CD14-positive monocyte (primary cell): ENCODE measurements at regions not wholly inside any gene's neighbourhood (a gene's known extent, or its start where the extent isn't known, plus 50 kb on each side); places are given as distances from the start of the nearest gene placed in this dataset.

ENCODE experiments used
- DNase-seq, 3 donors: peaks; one replicate each; pipeline ENCODE4 v3.0.0-alpha.2; 2011 to 2022
- H2AFZ ChIP-seq: 2 replicates; pipeline ENCODE4 v1.6.0; 2012; ENCODE audit warnings: mild to moderate bottlenecking, low read depth, low read length, inconsistent platforms; ENCODE audit not compliant: insufficient read depth, poor library complexity, severe bottlenecking
- H3K27ac ChIP-seq, 2 donors: 1 replicate in 1 of 2; 2 replicates in 1 of 2; pipeline ENCODE4 v1.5.1; 2012 to 2013; ENCODE audit warnings: low read length in 2 of 2, control low read depth in 1 of 2, inconsistent platforms in 1 of 2, low read depth in 1 of 2, mild to moderate bottlenecking in 1 of 2
- H3K27me3 ChIP-seq, 2 donors: one replicate each; pipeline versions ENCODE4 v1.6.0 to v1.6.1; 2011 to 2013; ENCODE audit warnings: low read length in 2 of 2; ENCODE audit not compliant: control insufficient read depth in 2 of 2, insufficient read depth in 2 of 2
- H3K36me3 ChIP-seq, 2 donors: replicated peaks in 1 of 2; 1 replicate in 1 of 2; 2 replicates in 1 of 2; pipeline versions ENCODE4 v1.5.1 to v1.6.1; 2012 to 2013; ENCODE audit warnings: low read length in 2 of 2, control low read depth in 1 of 2, inconsistent platforms in 1 of 2, mild to moderate bottlenecking in 1 of 2; ENCODE audit not compliant: insufficient read depth in 2 of 2, control insufficient read depth in 1 of 2
- H3K4me1 ChIP-seq, 2 donors: 1 replicate in 1 of 2; 2 replicates in 1 of 2; pipeline versions ENCODE4 v1.5.1 to v1.6.1; 2012 to 2013; ENCODE audit warnings: low read length in 2 of 2, control low read depth in 1 of 2, inconsistent platforms in 1 of 2, mild to moderate bottlenecking in 1 of 2, moderate library complexity in 1 of 2; ENCODE audit not compliant: insufficient read depth in 2 of 2, control insufficient read depth in 1 of 2
- H3K4me2 ChIP-seq: replicated peaks from 2 replicates; pipeline ENCODE3; 2012; ENCODE audit warnings: low read length, moderate library complexity, mild to moderate bottlenecking; ENCODE audit not compliant: poor library complexity, severe bottlenecking; ENCODE audit errors: extremely low read depth
- H3K4me3 ChIP-seq, 3 experiments: fragments of 200-600 bp in 1 of 3; sonication (generic) in 1 of 3; replicated peaks in 1 of 3; 1 replicate in 2 of 3; 2 replicates in 1 of 3; pipeline ENCODE4 v1.5.1; 2011 to 2013; ENCODE audit warnings: low read length in 3 of 3, mild to moderate bottlenecking in 3 of 3, control low read depth in 2 of 3, low read depth in 2 of 3, inconsistent platforms in 1 of 3, moderate library complexity in 1 of 3
- H3K79me2 ChIP-seq: 2 replicates; pipeline ENCODE4 v1.6.0; 2012; ENCODE audit warnings: mild to moderate bottlenecking, control low read depth, inconsistent platforms, low read length, moderate library complexity; ENCODE audit not compliant: insufficient read depth
- H3K9ac ChIP-seq: 2 replicates; pipeline ENCODE4 v1.6.0; 2017; ENCODE audit warnings: low read length, mild to moderate bottlenecking; ENCODE audit not compliant: insufficient read depth, poor library complexity, severe bottlenecking
- H3K9me3 ChIP-seq, 2 donors: replicated peaks in 1 of 2; 1 replicate in 1 of 2; 2 replicates in 1 of 2; pipeline versions ENCODE4 v1.5.1 to v1.6.1; 2012 to 2013; ENCODE audit warnings: low read length in 2 of 2, control low read depth in 1 of 2; ENCODE audit not compliant: control insufficient read depth in 1 of 2, insufficient read depth in 1 of 2
- H4K20me1 ChIP-seq: 2 replicates; pipeline ENCODE4 v1.6.0; 2012; ENCODE audit warnings: mild to moderate bottlenecking, low read length, control low read depth, moderate library complexity; ENCODE audit not compliant: insufficient read depth
- H3K27ac Mint-ChIP-seq, 7 donors: one replicate each; pipeline ENCODE4 v1.8.0; 2020; ENCODE audit warnings: mild to moderate bottlenecking in 7 of 7, mixed read lengths in 7 of 7, moderate library complexity in 6 of 7, inconsistent platforms in 2 of 7
- H3K27me3 Mint-ChIP-seq, 3 donors: one replicate each; pipeline ENCODE4 v1.8.0; 2021 to 2022; ENCODE audit warnings: low read depth in 3 of 3, mild to moderate bottlenecking in 3 of 3, mixed read lengths in 3 of 3, moderate library complexity in 3 of 3, inconsistent platforms in 1 of 3
- H3K36me3 Mint-ChIP-seq, 2 donors: one replicate each; pipeline ENCODE4 v1.8.0; 2020; ENCODE audit warnings: mixed read lengths in 2 of 2, inconsistent platforms in 1 of 2, mild to moderate bottlenecking in 1 of 2
- H3K4me1 Mint-ChIP-seq: one replicate; pipeline ENCODE4 v1.8.0; 2020; ENCODE audit warnings: mild to moderate bottlenecking, mixed read lengths
- H3K4me3 Mint-ChIP-seq, 2 donors: one replicate each; pipeline ENCODE4 v1.8.0; 2020; ENCODE audit warnings: mild to moderate bottlenecking in 2 of 2, mixed read lengths in 2 of 2, moderate library complexity in 1 of 2
- H3K9me3 Mint-ChIP-seq, 7 donors: one replicate each; pipeline ENCODE4 v1.8.0; 2020 to 2022; ENCODE audit warnings: mixed read lengths in 7 of 7, mild to moderate bottlenecking in 6 of 7, moderate library complexity in 6 of 7, inconsistent platforms in 2 of 7
- WGBS: methylation state at CpG from one replicate; pipeline ENCODE4 v1.1.5; 2013; ENCODE audit warnings: missing lambda C conversion rate; ENCODE audit not compliant: insufficient coverage; 5-methylcytosine and 5-hydroxymethylcytosine counted together
- intact Hi-C, 2 donors: fragments of 100-400 bp; cut with micrococcal nuclease; formaldehyde crosslinking; loops; one replicate each; pipeline versions ENCODE4 v1.15.0 to v1.15.1; 2023
- TF ChIP-seq, protein P1 (sequence below): fragments of 200-600 bp; IDR thresholded peaks from one replicate; pipeline ENCODE4 v1.8.0; 2022; ENCODE audit warnings: antibody characterized with exemption, mild to moderate bottlenecking

DNA sequence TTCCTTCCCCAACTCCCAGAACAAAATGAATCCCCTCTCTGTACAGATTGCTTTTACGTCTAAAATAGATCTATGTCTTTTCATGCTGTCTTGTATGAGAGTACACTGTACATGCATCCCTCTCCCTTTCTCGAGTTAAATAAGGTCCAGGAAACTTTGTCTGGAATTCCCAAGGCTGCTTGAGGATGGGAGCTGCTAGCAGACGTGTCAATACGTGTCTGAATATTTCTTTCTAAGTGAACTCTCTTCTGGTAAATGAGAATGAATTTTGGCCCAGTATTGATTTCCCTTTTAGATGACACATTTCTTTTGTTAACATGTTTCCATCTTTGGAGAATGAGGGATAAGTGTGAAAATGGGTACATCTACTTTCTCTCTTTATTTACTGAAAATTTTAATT, 59.6 kb upstream of the GAS1 start:
- Histone ChIP-seq H3K4me3 (no peak overlapping the region), H3K9me3 (peaks cover 0 to 7% of the 10 kb centered on the region in 2 donors), H3K4me2 (no peak overlapping the region), H3K4me1 (no peaks in the 10 kb centered on the region), H4K20me1 (no peaks in the 10 kb centered on the region), H3K9ac (no peak overlapping the region), H3K27ac (no peak overlapping the region), H3K27me3 (no peaks in the 10 kb centered on the region), H3K36me3 (no peaks in the 10 kb centered on the region), H2AFZ (no peak overlapping the region), H3K79me2 (no peaks in the 10 kb centered on the region)
- H3K9me3 Mint-ChIP-seq: peaks cover 0 to 12% (median 6%) of the 10 kb centered on the region in 7 donors
- H3K4me3 Mint-ChIP-seq: no peak overlapping the region
- H3K4me1 Mint-ChIP-seq: no peaks in the 10 kb centered on the region
- DNase-seq: no peak
- intact Hi-C loops: no loop called here
- H3K36me3 Mint-ChIP-seq: no peaks in the 10 kb centered on the region
- H3K27ac Mint-ChIP-seq: no peak overlapping the region
- TF ChIP-seq, protein P1, sequence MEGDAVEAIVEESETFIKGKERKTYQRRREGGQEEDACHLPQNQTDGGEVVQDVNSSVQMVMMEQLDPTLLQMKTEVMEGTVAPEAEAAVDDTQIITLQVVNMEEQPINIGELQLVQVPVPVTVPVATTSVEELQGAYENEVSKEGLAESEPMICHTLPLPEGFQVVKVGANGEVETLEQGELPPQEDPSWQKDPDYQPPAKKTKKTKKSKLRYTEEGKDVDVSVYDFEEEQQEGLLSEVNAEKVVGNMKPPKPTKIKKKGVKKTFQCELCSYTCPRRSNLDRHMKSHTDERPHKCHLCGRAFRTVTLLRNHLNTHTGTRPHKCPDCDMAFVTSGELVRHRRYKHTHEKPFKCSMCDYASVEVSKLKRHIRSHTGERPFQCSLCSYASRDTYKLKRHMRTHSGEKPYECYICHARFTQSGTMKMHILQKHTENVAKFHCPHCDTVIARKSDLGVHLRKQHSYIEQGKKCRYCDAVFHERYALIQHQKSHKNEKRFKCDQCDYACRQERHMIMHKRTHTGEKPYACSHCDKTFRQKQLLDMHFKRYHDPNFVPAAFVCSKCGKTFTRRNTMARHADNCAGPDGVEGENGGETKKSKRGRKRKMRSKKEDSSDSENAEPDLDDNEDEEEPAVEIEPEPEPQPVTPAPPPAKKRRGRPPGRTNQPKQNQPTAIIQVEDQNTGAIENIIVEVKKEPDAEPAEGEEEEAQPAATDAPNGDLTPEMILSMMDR: no peak
- WGBS: 74% methylated on average over 3 of the region's 4 CpGs
- peaks cover 0 to 2% (median 2%) of the 10 kb centered on the region in 3 donors for H3K27me3 Mint-ChIP-seq

DNA sequence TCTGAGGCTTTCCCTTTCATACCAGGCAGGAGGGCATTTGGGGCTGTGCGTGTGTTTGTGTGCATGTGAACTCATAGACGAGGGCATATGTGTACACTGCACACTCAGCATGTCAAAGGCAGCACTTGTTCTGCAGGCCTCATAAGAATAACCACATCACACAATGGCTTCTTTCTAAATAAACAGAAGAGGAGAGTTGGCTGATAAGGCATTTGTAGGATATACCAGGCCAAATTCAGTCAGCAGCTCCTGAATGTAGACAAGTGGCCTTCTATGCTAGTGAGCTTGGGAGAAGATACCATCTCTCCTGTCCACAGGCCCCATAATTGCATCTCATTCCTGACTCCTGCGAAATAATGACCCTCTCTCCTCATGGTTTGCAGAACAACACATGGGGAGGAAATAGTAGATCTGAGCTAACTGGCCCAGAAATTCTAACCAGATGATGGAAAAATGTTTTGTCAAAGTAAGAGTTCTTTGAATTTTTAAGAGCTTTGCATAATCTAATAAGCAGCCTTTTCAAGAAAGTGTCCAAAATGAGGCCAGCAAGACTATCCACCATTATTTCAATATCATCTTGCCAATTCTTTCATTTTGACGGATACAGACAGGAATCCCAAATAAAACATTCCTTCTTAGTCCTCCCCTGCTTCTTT, 60.5 kb upstream of the GAS1 start:
- Mint-ChIP-seq H3K4me3 (no peak overlapping the region), H3K9me3 (peaks cover 2 to 17% (median 7%) of the 10 kb centered on the region in 7 donors), H3K27ac (no peak overlapping the region), H3K27me3 (peaks cover 0 to 2% (median 2%) of the 10 kb centered on the region in 3 donors), H3K36me3 (no peaks in the 10 kb centered on the region), H3K4me1 (no peaks in the 10 kb centered on the region)
- intact Hi-C loops: no loop called here
- Histone ChIP-seq H3K4me3 (no peak overlapping the region), H4K20me1 (no peaks in the 10 kb centered on the region), H3K27me3 (no peaks in the 10 kb centered on the region), H3K36me3 (no peaks in the 10 kb centered on the region), H3K4me2 (no peak overlapping the region), H2AFZ (no peak overlapping the region), H3K79me2 (no peaks in the 10 kb centered on the region), H3K9ac (no peak overlapping the region), H3K9me3 (peaks cover 0 to 14% of the 10 kb centered on the region in 2 donors), H3K27ac (no peak overlapping the region), H3K4me1 (no peaks in the 10 kb centered on the region)
- TF ChIP-seq, protein P1: no peak
- 80% methylated on average over 1 of the region's 4 CpGs for WGBS
- no peak for DNase-seq
